ENCODE measurements at regions not wholly inside any gene's neighbourhood (a gene's known extent, or its start where the extent isn't known, plus 50 kb on each side); places are given as distances from the start of the nearest gene placed in this dataset.

DNA sequence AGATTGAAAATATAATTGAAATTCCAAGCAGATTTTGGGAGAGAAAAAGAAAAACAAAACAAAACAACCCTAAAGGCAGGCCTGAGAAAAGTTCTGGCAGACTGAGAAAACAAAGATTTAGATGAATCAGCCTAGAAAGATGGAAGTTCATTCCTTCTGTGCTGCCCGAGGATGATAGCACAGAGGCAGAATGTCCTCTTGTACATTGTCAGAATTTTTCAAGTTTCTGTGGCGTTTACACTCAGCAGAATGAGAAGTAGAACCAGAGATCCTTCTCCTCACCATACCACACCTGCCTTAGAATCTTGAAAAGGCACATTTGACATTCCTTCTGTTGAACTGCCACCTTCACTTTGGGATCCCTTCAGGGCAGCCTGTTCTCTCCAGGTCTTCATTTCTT, 62.5 kb upstream of the IZUMO1R start (continued):
- TF ChIP-seq SP1 (IDR thresholded peaks at IDR 0.05; ENCODE audit: low read depth, low read length) (no peak), PHF8 (conservative IDR thresholded peaks at IDR 0.05; ENCODE audit: low read depth, low read length) (no peak)
- TF ChIP-seq, protein P1, sequence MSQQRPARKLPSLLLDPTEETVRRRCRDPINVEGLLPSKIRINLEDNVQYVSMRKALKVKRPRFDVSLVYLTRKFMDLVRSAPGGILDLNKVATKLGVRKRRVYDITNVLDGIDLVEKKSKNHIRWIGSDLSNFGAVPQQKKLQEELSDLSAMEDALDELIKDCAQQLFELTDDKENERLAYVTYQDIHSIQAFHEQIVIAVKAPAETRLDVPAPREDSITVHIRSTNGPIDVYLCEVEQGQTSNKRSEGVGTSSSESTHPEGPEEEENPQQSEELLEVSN (IDR thresholded peaks at IDR 0.05): no peak
